ENCODE measurements at regions not wholly inside any gene's neighbourhood (a gene's known extent, or its start where the extent isn't known, plus 50 kb on each side); places are given as distances from the start of the nearest gene placed in this dataset.
"Not testable (repeated sequence)": the region's sequence is repeated elsewhere in the genome, so short reads cannot be mapped to it uniquely, and the experiment has no call there.

GRCh38 chr15:91356083-91356482 is 256.0 kb downstream of the SV2B start:
- no peak for DNase-seq (ENCODE audit: low read depth, low spot score)

- no peak for DNase-seq (ENCODE audit: low read depth, low spot score)
These were observed 257.0 kb downstream of the SV2B start for GRCh38 chr15:91357011-91357410.

- no peak for DNase-seq (ENCODE audit: low read depth, low spot score)
These were observed 257.4 kb downstream of the SV2B start for GRCh38 chr15:91357486-91357885.

GRCh38 chr15:91358405-91358804 is 258.3 kb downstream of the SV2B start:
- no peak for DNase-seq (ENCODE audit: low read depth, low spot score)

GRCh38 chr15:91361696-91362095 is 261.6 kb downstream of the SV2B start:
- not testable (repeated sequence) for DNase-seq (ENCODE audit: low read depth, low spot score)

GRCh38 chr15:91366111-91366510 is 266.1 kb downstream of the SV2B start:
- no peak for DNase-seq (ENCODE audit: low read depth, low spot score)

- no peak for DNase-seq (ENCODE audit: low read depth, low spot score)
These were observed 268.6 kb downstream of the SV2B start for GRCh38 chr15:91368611-91369010.

GRCh38 chr15:91369823-91370222 is 269.8 kb downstream of the SV2B start:
- no peak for DNase-seq (ENCODE audit: low read depth, low spot score)

GRCh38 chr15:91371345-91371744 is 271.3 kb downstream of the SV2B start:
- DNase-seq (ENCODE audit: low read depth, low spot score), result not testable (repeated sequence)

- DNase-seq (ENCODE audit: low read depth, low spot score), result no peak
These were observed 274.3 kb downstream of the SV2B start for GRCh38 chr15:91374336-91374735.

GRCh38 chr15:91376038-91376437 is 276.0 kb downstream of the SV2B start:
- DNase-seq (ENCODE audit: low read depth, low spot score), result no peak

- DNase-seq (ENCODE audit: low read depth, low spot score), result no peak
These were observed 280.1 kb downstream of the SV2B start for GRCh38 chr15:91380114-91380513.

- DNase-seq (ENCODE audit: low read depth, low spot score), result no peak
These were observed 283.5 kb downstream of the SV2B start for GRCh38 chr15:91383532-91383931.

- no peak for DNase-seq (ENCODE audit: low read depth, low spot score)
These were observed 284.2 kb downstream of the SV2B start for GRCh38 chr15:91384189-91384730.

- DNase-seq (ENCODE audit: low read depth, low spot score), result no peak
These were observed 285.3 kb downstream of the SV2B start for GRCh38 chr15:91385311-91385710.

- no peak for DNase-seq (ENCODE audit: low read depth, low spot score)
These were observed 293.1 kb downstream of the SV2B start for GRCh38 chr15:91393186-91393585.

GRCh38 chr15:91400481-91400880 is 300.4 kb downstream of the SV2B start:
- no peak for DNase-seq (ENCODE audit: low read depth, low spot score)

GRCh38 chr15:91407269-91407889 is 307.3 kb downstream of the SV2B start:
- DNase-seq (ENCODE audit: low read depth, low spot score), result no peak

- no peak for DNase-seq (ENCODE audit: low read depth, low spot score)
These were observed 308.5 kb downstream of the SV2B start for GRCh38 chr15:91408476-91409076.

GRCh38 chr15:91409387-91409786 is 309.3 kb downstream of the SV2B start:
- no peak for DNase-seq (ENCODE audit: low read depth, low spot score)

- DNase-seq (ENCODE audit: low read depth, low spot score), result no peak
These were observed 311.5 kb downstream of the SV2B start for GRCh38 chr15:91411586-91411985.

GRCh38 chr15:91412138-91412928 is 312.3 kb downstream of the SV2B start:
- no peak for DNase-seq (ENCODE audit: low read depth, low spot score)

GRCh38 chr15:91413142-91413541 is 313.1 kb downstream of the SV2B start:
- no peak for DNase-seq (ENCODE audit: low read depth, low spot score)
